HepG2 (cell line): ENCODE measurements at regions not wholly inside any gene's neighbourhood (a gene's known extent, or its start where the extent isn't known, plus 50 kb on each side); places are given as distances from the start of the nearest gene placed in this dataset.

ENCODE experiments used
- NFIB ChIP-seq: sonication (generic); formaldehyde crosslinking; IDR thresholded peaks from 2 replicates; pipeline ENCODE4 v1.9.0; 2021; ENCODE audit warnings: missing genetic modification reagents, mild to moderate bottlenecking, borderline replicate concordance
- NFKBIZ ChIP-seq: IDR thresholded peaks from 2 replicates; pipeline ENCODE4 v1.6.1; 2018; ENCODE audit warnings: missing genetic modification reagents, missing compliant biosample characterization
- ZNF569 ChIP-seq: sonication (generic); formaldehyde crosslinking; IDR thresholded peaks from 2 replicates; pipeline ENCODE4 v1.5.0; 2020; ENCODE audit warnings: mild to moderate bottlenecking, missing genetic modification reagents, moderate library complexity, borderline replicate concordance
- TF ChIP-seq, protein P1 (sequence below): sonication (generic); formaldehyde crosslinking; IDR thresholded peaks from 2 replicates; pipeline ENCODE4 v1.4.0; 2020; ENCODE audit warnings: missing genetic modification reagents, borderline replicate concordance
- TF ChIP-seq, protein P2 (sequence below): IDR thresholded peaks from 2 replicates; pipeline ENCODE4 v1.6.1; 2016; ENCODE audit warnings: low read depth, missing genetic modification reagents, missing compliant biosample characterization

DNA sequence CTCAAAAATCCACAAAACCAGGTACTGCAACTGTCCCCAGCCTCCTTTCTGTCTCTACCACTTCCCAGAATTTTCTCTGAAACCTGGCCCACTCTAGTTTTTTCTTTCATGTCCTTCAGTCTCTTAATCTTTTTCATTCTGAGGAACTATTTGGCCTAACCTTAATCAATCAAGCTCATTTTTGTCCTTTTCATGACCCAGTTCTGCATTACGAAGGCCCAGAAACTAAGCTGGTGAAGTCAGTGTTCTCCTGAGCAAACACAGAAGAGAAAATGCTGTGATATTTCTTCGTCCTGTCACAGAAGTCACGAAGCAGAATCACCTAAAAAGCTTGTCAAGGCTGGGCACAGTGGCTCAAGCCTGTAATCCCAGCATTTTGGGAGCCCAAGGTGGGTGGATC is 131.7 kb upstream of the EDNRA start (continued):
- TF ChIP-seq, protein P1, sequence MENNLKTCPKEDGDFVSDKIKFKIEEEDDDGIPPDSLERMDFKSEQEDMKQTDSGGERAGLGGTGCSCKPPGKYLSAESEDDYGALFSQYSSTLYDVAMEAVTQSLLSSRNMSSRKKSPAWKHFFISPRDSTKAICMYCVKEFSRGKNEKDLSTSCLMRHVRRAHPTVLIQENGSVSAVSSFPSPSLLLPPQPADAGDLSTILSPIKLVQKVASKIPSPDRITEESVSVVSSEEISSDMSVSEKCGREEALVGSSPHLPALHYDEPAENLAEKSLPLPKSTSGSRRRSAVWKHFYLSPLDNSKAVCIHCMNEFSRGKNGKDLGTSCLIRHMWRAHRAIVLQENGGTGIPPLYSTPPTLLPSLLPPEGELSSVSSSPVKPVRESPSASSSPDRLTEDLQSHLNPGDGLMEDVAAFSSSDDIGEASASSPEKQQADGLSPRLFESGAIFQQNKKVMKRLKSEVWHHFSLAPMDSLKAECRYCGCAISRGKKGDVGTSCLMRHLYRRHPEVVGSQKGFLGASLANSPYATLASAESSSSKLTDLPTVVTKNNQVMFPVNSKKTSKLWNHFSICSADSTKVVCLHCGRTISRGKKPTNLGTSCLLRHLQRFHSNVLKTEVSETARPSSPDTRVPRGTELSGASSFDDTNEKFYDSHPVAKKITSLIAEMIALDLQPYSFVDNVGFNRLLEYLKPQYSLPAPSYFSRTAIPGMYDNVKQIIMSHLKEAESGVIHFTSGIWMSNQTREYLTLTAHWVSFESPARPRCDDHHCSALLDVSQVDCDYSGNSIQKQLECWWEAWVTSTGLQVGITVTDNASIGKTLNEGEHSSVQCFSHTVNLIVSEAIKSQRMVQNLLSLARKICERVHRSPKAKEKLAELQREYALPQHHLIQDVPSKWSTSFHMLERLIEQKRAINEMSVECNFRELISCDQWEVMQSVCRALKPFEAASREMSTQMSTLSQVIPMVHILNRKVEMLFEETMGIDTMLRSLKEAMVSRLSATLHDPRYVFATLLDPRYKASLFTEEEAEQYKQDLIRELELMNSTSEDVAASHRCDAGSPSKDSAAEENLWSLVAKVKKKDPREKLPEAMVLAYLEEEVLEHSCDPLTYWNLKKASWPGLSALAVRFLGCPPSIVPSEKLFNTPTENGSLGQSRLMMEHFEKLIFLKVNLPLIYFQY (CRISPR knock-in tag), result no peak
- TF ChIP-seq NFIB, result no peak
- no peak for TF ChIP-seq NFKBIZ (CRISPR knock-in tag)
- no peak for TF ChIP-seq ZNF569 (CRISPR knock-in tag)
- TF ChIP-seq, protein P2, sequence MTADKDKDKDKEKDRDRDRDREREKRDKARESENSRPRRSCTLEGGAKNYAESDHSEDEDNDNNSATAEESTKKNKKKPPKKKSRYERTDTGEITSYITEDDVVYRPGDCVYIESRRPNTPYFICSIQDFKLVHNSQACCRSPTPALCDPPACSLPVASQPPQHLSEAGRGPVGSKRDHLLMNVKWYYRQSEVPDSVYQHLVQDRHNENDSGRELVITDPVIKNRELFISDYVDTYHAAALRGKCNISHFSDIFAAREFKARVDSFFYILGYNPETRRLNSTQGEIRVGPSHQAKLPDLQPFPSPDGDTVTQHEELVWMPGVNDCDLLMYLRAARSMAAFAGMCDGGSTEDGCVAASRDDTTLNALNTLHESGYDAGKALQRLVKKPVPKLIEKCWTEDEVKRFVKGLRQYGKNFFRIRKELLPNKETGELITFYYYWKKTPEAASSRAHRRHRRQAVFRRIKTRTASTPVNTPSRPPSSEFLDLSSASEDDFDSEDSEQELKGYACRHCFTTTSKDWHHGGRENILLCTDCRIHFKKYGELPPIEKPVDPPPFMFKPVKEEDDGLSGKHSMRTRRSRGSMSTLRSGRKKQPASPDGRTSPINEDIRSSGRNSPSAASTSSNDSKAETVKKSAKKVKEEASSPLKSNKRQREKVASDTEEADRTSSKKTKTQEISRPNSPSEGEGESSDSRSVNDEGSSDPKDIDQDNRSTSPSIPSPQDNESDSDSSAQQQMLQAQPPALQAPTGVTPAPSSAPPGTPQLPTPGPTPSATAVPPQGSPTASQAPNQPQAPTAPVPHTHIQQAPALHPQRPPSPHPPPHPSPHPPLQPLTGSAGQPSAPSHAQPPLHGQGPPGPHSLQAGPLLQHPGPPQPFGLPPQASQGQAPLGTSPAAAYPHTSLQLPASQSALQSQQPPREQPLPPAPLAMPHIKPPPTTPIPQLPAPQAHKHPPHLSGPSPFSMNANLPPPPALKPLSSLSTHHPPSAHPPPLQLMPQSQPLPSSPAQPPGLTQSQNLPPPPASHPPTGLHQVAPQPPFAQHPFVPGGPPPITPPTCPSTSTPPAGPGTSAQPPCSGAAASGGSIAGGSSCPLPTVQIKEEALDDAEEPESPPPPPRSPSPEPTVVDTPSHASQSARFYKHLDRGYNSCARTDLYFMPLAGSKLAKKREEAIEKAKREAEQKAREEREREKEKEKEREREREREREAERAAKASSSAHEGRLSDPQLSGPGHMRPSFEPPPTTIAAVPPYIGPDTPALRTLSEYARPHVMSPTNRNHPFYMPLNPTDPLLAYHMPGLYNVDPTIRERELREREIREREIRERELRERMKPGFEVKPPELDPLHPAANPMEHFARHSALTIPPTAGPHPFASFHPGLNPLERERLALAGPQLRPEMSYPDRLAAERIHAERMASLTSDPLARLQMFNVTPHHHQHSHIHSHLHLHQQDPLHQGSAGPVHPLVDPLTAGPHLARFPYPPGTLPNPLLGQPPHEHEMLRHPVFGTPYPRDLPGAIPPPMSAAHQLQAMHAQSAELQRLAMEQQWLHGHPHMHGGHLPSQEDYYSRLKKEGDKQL, result no peak
